ENCODE measurements at regions not wholly inside any gene's neighbourhood (a gene's known extent, or its start where the extent isn't known, plus 50 kb on each side); places are given as distances from the start of the nearest gene placed in this dataset.

- H3K4me3 Mint-ChIP-seq: no peak overlapping the region
- ATAC-seq: no peak
- ChIA-PET POLR2A (no interaction called here), CTCF (no interaction called here)
- H3K27me3 Mint-ChIP-seq: peaks cover 27% of the 10 kb centered on the region
- no peak overlapping the region for H3K27ac Mint-ChIP-seq
- intact Hi-C loops (cut with DNase I, micrococcal nuclease): no loop called here
- DNase-seq: no peak
- H3K36me3 Mint-ChIP-seq (ENCODE audit: low read depth): no peaks in the 10 kb centered on the region
- H3K9me3 Mint-ChIP-seq (ENCODE audit: low read depth): no peaks in the 10 kb centered on the region
- H3K4me1 Mint-ChIP-seq: no peaks in the 10 kb centered on the region
Observed at GRCh38 chr2:234812851-234813250, 139.0 kb upstream of the SH3BP4 start.

GRCh38 chr2:234808907-234809306 lies 142.9 kb upstream of the SH3BP4 start:
- no peak for DNase-seq
- POLR2A ChIA-PET: no interaction called here
- Mint-ChIP-seq H3K4me1 (no peaks in the 10 kb centered on the region), H3K27ac (no peak overlapping the region), H3K9me3 (ENCODE audit: low read depth) (no peaks in the 10 kb centered on the region), H3K27me3 (peaks cover 15% of the 10 kb centered on the region), H3K4me3 (no peak overlapping the region), H3K36me3 (ENCODE audit: low read depth) (no peaks in the 10 kb centered on the region)
- CTCF ChIA-PET: no interaction called here
- ATAC-seq: no peak
- intact Hi-C loops (cut with DNase I, micrococcal nuclease): no loop called here

GRCh38 chr2:234806818-234807217 lies 145.0 kb upstream of the SH3BP4 start:
- CTCF ChIA-PET: no interaction called here
- Mint-ChIP-seq H3K9me3 (ENCODE audit: low read depth) (no peaks in the 10 kb centered on the region), H3K4me1 (no peaks in the 10 kb centered on the region), H3K27ac (no peak overlapping the region), H3K4me3 (no peak overlapping the region), H3K27me3 (peaks cover 9% of the 10 kb centered on the region), H3K36me3 (ENCODE audit: low read depth) (no peaks in the 10 kb centered on the region)
- no peak for DNase-seq
- POLR2A ChIA-PET: no interaction called here
- intact Hi-C loops (cut with DNase I, micrococcal nuclease): no loop called here
- no peak for ATAC-seq

GRCh38 chr2:234805836-234806235 lies 146.0 kb upstream of the SH3BP4 start:
- H3K27ac Mint-ChIP-seq: no peak overlapping the region
- ATAC-seq: no peak

GRCh38 chr2:234804704-234805103 lies 147.1 kb upstream of the SH3BP4 start:
- no peaks in the 10 kb centered on the region for H3K36me3 Mint-ChIP-seq (ENCODE audit: low read depth)
- H3K9me3 Mint-ChIP-seq (ENCODE audit: low read depth): no peaks in the 10 kb centered on the region
- DNase-seq (no peak), ATAC-seq (no peak)
- H3K27me3 Mint-ChIP-seq: peaks cover 4% of the 10 kb centered on the region
- H3K27ac Mint-ChIP-seq: no peak overlapping the region
- H3K4me1 Mint-ChIP-seq: no peaks in the 10 kb centered on the region
- no peak overlapping the region for H3K4me3 Mint-ChIP-seq
- POLR2A ChIA-PET: no interaction called here
- intact Hi-C loops (cut with DNase I, micrococcal nuclease): no loop called here
- CTCF ChIA-PET: no interaction called here

More at GRCh38 chr2:234805836-234806235, 146.0 kb upstream of the SH3BP4 start:
- CTCF ChIA-PET: no interaction called here
- H3K36me3 Mint-ChIP-seq (ENCODE audit: low read depth): no peaks in the 10 kb centered on the region
- H3K4me3 Mint-ChIP-seq: no peak overlapping the region
- H3K4me1 Mint-ChIP-seq: no peaks in the 10 kb centered on the region
- POLR2A ChIA-PET: no interaction called here
- H3K9me3 Mint-ChIP-seq (ENCODE audit: low read depth): no peaks in the 10 kb centered on the region
- intact Hi-C loops (cut with DNase I, micrococcal nuclease): no loop called here
- H3K27me3 Mint-ChIP-seq: peaks cover 9% of the 10 kb centered on the region
- no peak for DNase-seq

GRCh38 chr2:234802845-234803171 lies 149.0 kb upstream of the SH3BP4 start:
- Mint-ChIP-seq H3K4me1 (no peaks in the 10 kb centered on the region), H3K36me3 (ENCODE audit: low read depth) (no peaks in the 10 kb centered on the region), H3K4me3 (no peak overlapping the region), H3K27ac (no peak overlapping the region), H3K9me3 (ENCODE audit: low read depth) (no peaks in the 10 kb centered on the region), H3K27me3 (peaks cover 4% of the 10 kb centered on the region)
- ChIA-PET POLR2A (no interaction called here), CTCF (no interaction called here)
- intact Hi-C loops (cut with DNase I, micrococcal nuclease): no loop called here
- ATAC-seq (no peak), DNase-seq (no peak)

GRCh38 chr2:234802071-234802844 lies 149.6 kb upstream of the SH3BP4 start:
- H3K27me3 Mint-ChIP-seq: peaks cover 4% of the 10 kb centered on the region
- no peak overlapping the region for H3K27ac Mint-ChIP-seq
- H3K9me3 Mint-ChIP-seq (ENCODE audit: low read depth): no peaks in the 10 kb centered on the region
- no peak for ATAC-seq
- H3K36me3 Mint-ChIP-seq (ENCODE audit: low read depth): no peaks in the 10 kb centered on the region
- ChIA-PET POLR2A (no interaction called here), CTCF (no interaction called here)
- no peak for DNase-seq
- no peak overlapping the region for H3K4me3 Mint-ChIP-seq
- intact Hi-C loops (cut with DNase I, micrococcal nuclease): no loop called here
- H3K4me1 Mint-ChIP-seq: no peaks in the 10 kb centered on the region

GRCh38 chr2:234797566-234798250 lies 154.1 kb upstream of the SH3BP4 start:
- intact Hi-C loops (cut with DNase I, micrococcal nuclease): no loop called here
- H3K27me3 Mint-ChIP-seq: peaks cover 6% of the 10 kb centered on the region
- no peaks in the 10 kb centered on the region for H3K9me3 Mint-ChIP-seq (ENCODE audit: low read depth)
- H3K27ac Mint-ChIP-seq: no peak overlapping the region
- ATAC-seq (no peak), DNase-seq (no peak)
- ChIA-PET POLR2A (no interaction called here), CTCF (no interaction called here)
- H3K4me3 Mint-ChIP-seq: no peak overlapping the region
- no peaks in the 10 kb centered on the region for H3K36me3 Mint-ChIP-seq (ENCODE audit: low read depth)
- no peaks in the 10 kb centered on the region for H3K4me1 Mint-ChIP-seq

- Mint-ChIP-seq H3K27me3 (peaks cover 6% of the 10 kb centered on the region), H3K27ac (no peak overlapping the region), H3K4me3 (no peak overlapping the region), H3K9me3 (ENCODE audit: low read depth) (no peaks in the 10 kb centered on the region), H3K4me1 (no peaks in the 10 kb centered on the region), H3K36me3 (ENCODE audit: low read depth) (no peaks in the 10 kb centered on the region)
- no peak for DNase-seq
- ATAC-seq: no peak
- CTCF ChIA-PET: no interaction called here
- POLR2A ChIA-PET: no interaction called here
- intact Hi-C loops (cut with DNase I, micrococcal nuclease): no loop called here
Observed at GRCh38 chr2:234796045-234796591, 155.7 kb upstream of the SH3BP4 start.

GRCh38 chr2:234795272-234795920 lies 156.4 kb upstream of the SH3BP4 start:
- Mint-ChIP-seq H3K27me3 (peaks cover 6% of the 10 kb centered on the region), H3K4me3 (no peak overlapping the region), H3K4me1 (no peaks in the 10 kb centered on the region), H3K9me3 (ENCODE audit: low read depth) (no peaks in the 10 kb centered on the region), H3K36me3 (ENCODE audit: low read depth) (no peaks in the 10 kb centered on the region), H3K27ac (no peak overlapping the region)
- intact Hi-C loops (cut with DNase I, micrococcal nuclease): no loop called here
- ChIA-PET POLR2A (no interaction called here), CTCF (no interaction called here)
- DNase-seq: no peak
- ATAC-seq: no peak

- ChIA-PET POLR2A (no interaction called here), CTCF (no interaction called here)
- Mint-ChIP-seq H3K9me3 (ENCODE audit: low read depth) (no peaks in the 10 kb centered on the region), H3K4me3 (no peak overlapping the region), H3K4me1 (no peaks in the 10 kb centered on the region), H3K36me3 (ENCODE audit: low read depth) (no peaks in the 10 kb centered on the region), H3K27me3 (peaks cover 5% of the 10 kb centered on the region), H3K27ac (no peak overlapping the region)
- no peak for ATAC-seq
- no peak for DNase-seq
- intact Hi-C loops (cut with DNase I, micrococcal nuclease): no loop called here
Observed at GRCh38 chr2:234794866-234795265, 157.0 kb upstream of the SH3BP4 start.

GRCh38 chr2:234793212-234793785 lies 158.5 kb upstream of the SH3BP4 start:
- H3K9me3 Mint-ChIP-seq (ENCODE audit: low read depth): no peaks in the 10 kb centered on the region
- CTCF ChIA-PET: no interaction called here

More at GRCh38 chr2:234793212-234793785, 158.5 kb upstream of the SH3BP4 start:
- POLR2A ChIA-PET: interaction anchor here (0.6 kb wide), 1 partner anchor 93 kb away, joined by 3 read pairs; no protein-coding TSS in a partner anchor
- intact Hi-C loops (cut with DNase I, micrococcal nuclease): no loop called here
- no peak overlapping the region for H3K4me3 Mint-ChIP-seq
- peaks cover 8% of the 10 kb centered on the region for H3K27me3 Mint-ChIP-seq
- ATAC-seq (no peak), DNase-seq (no peak)
- H3K4me1 Mint-ChIP-seq: no peaks in the 10 kb centered on the region
- H3K36me3 Mint-ChIP-seq (ENCODE audit: low read depth): no peaks in the 10 kb centered on the region
- H3K27ac Mint-ChIP-seq: no peak overlapping the region
